H9 (cell line): ENCODE measurements at regions not wholly inside any gene's neighbourhood (a gene's known extent, or its start where the extent isn't known, plus 50 kb on each side); places are given as distances from the start of the nearest gene placed in this dataset.
"Not testable (repeated sequence)": the region's sequence is repeated elsewhere in the genome, so short reads cannot be mapped to it uniquely, and the experiment has no call there.

Experiments
- DNase-seq: peaks from one replicate; pipeline ENCODE4 v3.0.0-alpha.2; 2017
- H2AFZ ChIP-seq: one replicate; pipeline ENCODE4 v1.6.1; 2013; ENCODE audit warnings: mild to moderate bottlenecking, low read length, control low read depth, moderate library complexity
- H2AK5ac ChIP-seq: 2 replicates; pipeline ENCODE4 v1.6.1; 2013; ENCODE audit warnings: low read length, control low read depth, mixed read lengths; ENCODE audit not compliant: insufficient read length
- H2BK120ac ChIP-seq: one replicate; pipeline ENCODE4 v1.6.1; 2013; ENCODE audit warnings: low read depth, mild to moderate bottlenecking, low read length, control low read depth, inconsistent platforms; ENCODE audit not compliant: poor library complexity, severe bottlenecking
- H2BK12ac ChIP-seq: 2 replicates; pipeline ENCODE4 v1.6.1; 2013; ENCODE audit warnings: low read length, control low read depth, mixed read lengths, low read depth; ENCODE audit not compliant: insufficient read length
- H2BK15ac ChIP-seq: 2 replicates; pipeline ENCODE4 v1.6.1; 2013; ENCODE audit warnings: low read depth, low read length, control low read depth
- H2BK20ac ChIP-seq: one replicate; pipeline ENCODE4 v1.6.1; 2013; ENCODE audit warnings: low read depth, mild to moderate bottlenecking, low read length, control low read depth, inconsistent platforms; ENCODE audit not compliant: poor library complexity, severe bottlenecking
- H2BK5ac ChIP-seq: 2 replicates; pipeline ENCODE4 v1.6.1; 2013; ENCODE audit warnings: low read length, control low read depth, mixed read lengths; ENCODE audit not compliant: insufficient read length
- H3K14ac ChIP-seq: 2 replicates; pipeline ENCODE4 v1.6.1; 2013; ENCODE audit warnings: low read length, control low read depth; ENCODE audit not compliant: insufficient read depth
- H3K18ac ChIP-seq: 2 replicates; pipeline ENCODE4 v1.6.1; 2013; ENCODE audit warnings: low read depth, mild to moderate bottlenecking, mixed read lengths, low read length, control low read depth; ENCODE audit not compliant: insufficient read length
- H3K23ac ChIP-seq: 2 replicates; pipeline ENCODE4 v1.6.1; 2013; ENCODE audit warnings: low read length, control low read depth, mixed read lengths, low read depth; ENCODE audit not compliant: insufficient read length
- H3K23me2 ChIP-seq: 2 replicates; pipeline ENCODE4 v1.6.1; 2013; ENCODE audit warnings: low read depth, mild to moderate bottlenecking, mixed read lengths, low read length, control low read depth; ENCODE audit not compliant: insufficient read length, poor library complexity, severe bottlenecking
- H3K27ac ChIP-seq: 2 replicates; pipeline ENCODE4 v1.5.1; 2013; ENCODE audit warnings: low read length, control low read depth, mixed read lengths, low read depth; ENCODE audit not compliant: insufficient read length
- H3K27me3 ChIP-seq: 2 replicates; pipeline ENCODE4 v1.6.1; 2013; ENCODE audit warnings: low read length, control low read depth, inconsistent platforms; ENCODE audit not compliant: insufficient read depth
- H3K4ac ChIP-seq: 2 replicates; pipeline ENCODE4 v1.6.1; 2013; ENCODE audit warnings: low read depth, mild to moderate bottlenecking, control low read depth, inconsistent platforms, low read length, moderate library complexity
- H3K4me1 ChIP-seq: 2 replicates; pipeline ENCODE4 v1.6.1; 2013; ENCODE audit warnings: low read length, control low read depth, inconsistent platforms; ENCODE audit not compliant: insufficient read depth
- H3K4me2 ChIP-seq: 2 replicates; pipeline ENCODE4 v1.6.1; 2013; ENCODE audit warnings: low read length, control low read depth, mixed read lengths; ENCODE audit not compliant: insufficient read length, insufficient read depth
- H3K56ac ChIP-seq: 2 replicates; pipeline ENCODE4 v1.6.1; 2013; ENCODE audit warnings: low read depth, mild to moderate bottlenecking, mixed read lengths, low read length, control low read depth; ENCODE audit not compliant: insufficient read length
- H3K79me1 ChIP-seq: 2 replicates; pipeline ENCODE4 v1.6.1; 2013; ENCODE audit warnings: low read depth, mild to moderate bottlenecking, moderate library complexity, low read length, control low read depth, inconsistent platforms; ENCODE audit not compliant: insufficient read depth, poor library complexity, severe bottlenecking
- H3K79me2 ChIP-seq: 2 replicates; pipeline ENCODE4 v1.6.1; 2013; ENCODE audit warnings: low read length, control low read depth, inconsistent platforms; ENCODE audit not compliant: insufficient read depth
- H3K9ac ChIP-seq: 2 replicates; pipeline ENCODE4 v1.6.1; 2013; ENCODE audit warnings: low read length, control low read depth, mixed read lengths; ENCODE audit not compliant: insufficient read length; ENCODE audit errors: extremely low read depth
- H3K9me3 ChIP-seq: one replicate; pipeline ENCODE4 v1.6.1; 2013; ENCODE audit warnings: low read depth, low read length, inconsistent platforms; ENCODE audit not compliant: control insufficient read depth
- H3T11ph ChIP-seq: one replicate; pipeline ENCODE4 v1.6.1; 2013; ENCODE audit warnings: mild to moderate bottlenecking, low read length, control low read depth, inconsistent platforms
- H4K20me1 ChIP-seq: one replicate; pipeline ENCODE4 v1.6.1; 2013; ENCODE audit not compliant: control insufficient read depth, insufficient read length, insufficient read depth
- H4K5ac ChIP-seq: 2 replicates; pipeline ENCODE4 v1.6.1; 2013; ENCODE audit warnings: low read depth, mild to moderate bottlenecking, mixed read lengths, low read length, control low read depth; ENCODE audit not compliant: insufficient read length
- H4K8ac ChIP-seq: replicated peaks from 2 replicates; pipeline ENCODE4 v1.6.1; 2013; ENCODE audit warnings: low read length, control low read depth, mixed read lengths, low read depth; ENCODE audit not compliant: insufficient read length
- H4K91ac ChIP-seq: 2 replicates; pipeline ENCODE4 v1.6.1; 2013; ENCODE audit warnings: low read depth, mild to moderate bottlenecking, moderate library complexity, mixed read lengths, low read length, control low read depth; ENCODE audit not compliant: insufficient read length
- H3K27ac Mint-ChIP-seq, 3 experiments: 2 replicates in 2 of 3; 3 replicates in 1 of 3; pipeline ENCODE4 v1.8.0; 2020 to 2021; ENCODE audit warnings: mixed read lengths in 3 of 3, mild to moderate bottlenecking in 1 of 3, moderate library complexity in 1 of 3
- H3K27me3 Mint-ChIP-seq: 2 replicates; pipeline ENCODE4 v1.8.0; 2021; ENCODE audit warnings: low read depth, mild to moderate bottlenecking, moderate library complexity, mixed read lengths
- H3K36me3 Mint-ChIP-seq, 3 experiments: 2 replicates in 2 of 3; 3 replicates in 1 of 3; pipeline ENCODE4 v1.8.0; 2020 to 2021; ENCODE audit warnings: low read depth in 3 of 3, mixed read lengths in 3 of 3; ENCODE audit not compliant: insufficient read depth in 1 of 3
- H3K4me1 Mint-ChIP-seq, 2 experiments: 2 replicates each; pipeline ENCODE4 v1.8.0; 2020; ENCODE audit warnings: mixed read lengths in 2 of 2
- H3K4me3 Mint-ChIP-seq, 2 experiments: 2 replicates in 1 of 2; 3 replicates in 1 of 2; pipeline ENCODE4 v1.8.0; 2020 to 2021; ENCODE audit warnings: mild to moderate bottlenecking in 2 of 2, mixed read lengths in 2 of 2, moderate library complexity in 1 of 2
- H3K9me3 Mint-ChIP-seq, 2 experiments: 2 replicates in 1 of 2; 3 replicates in 1 of 2; pipeline ENCODE4 v1.8.0; 2020; ENCODE audit warnings: mild to moderate bottlenecking in 2 of 2, mixed read lengths in 2 of 2, moderate library complexity in 1 of 2
- WGBS: extraction: QIAGEN DNeasy Blood & Tissue Kit; methylation state at CpG from one replicate; pipeline ENCODE4 v1.1.7; 2013; ENCODE audit warnings: missing lambda C conversion rate, low lambda C conversion rate, mixed read lengths; ENCODE audit not compliant: insufficient read length; ENCODE audit errors: extremely low coverage; 5-methylcytosine and 5-hydroxymethylcytosine counted together
- TF ChIP-seq, protein P1 (sequence below): fragments of 200-600 bp; sonication (generic); conservative IDR thresholded peaks from 3 replicates; pipeline ENCODE4 v1.8.0; 2021; ENCODE audit warnings: antibody characterized with exemption, mild to moderate bottlenecking

GRCh38 chr18:78507217-78507616 lies 472.4 kb upstream of the SALL3 start:
- no peak overlapping the region for H4K8ac ChIP-seq
- H4K91ac ChIP-seq = no peak overlapping the region
- H3K79me1 ChIP-seq = no peaks in the 10 kb centered on the region
- H3T11ph ChIP-seq = no peak overlapping the region
- H3K56ac ChIP-seq = no peak overlapping the region
- no peak overlapping the region for H2BK15ac ChIP-seq
- H3K27me3 ChIP-seq = 0 out of 2 replicates have a peak, but pooled peaks cover 4% of the 10 kb centered on the region
- H2BK5ac ChIP-seq = no peak overlapping the region
- H3K4ac ChIP-seq = no peak overlapping the region
- H3K4me3 Mint-ChIP-seq = no peak overlapping the region
- H3K27me3 Mint-ChIP-seq = peaks cover 35% of the 10 kb centered on the region
- no peak overlapping the region for H2AK5ac ChIP-seq
- no peak overlapping the region for H3K23ac ChIP-seq
- H3K4me2 ChIP-seq = no peak overlapping the region
- peaks cover 3% of the 10 kb centered on the region for H4K20me1 ChIP-seq
- TF ChIP-seq, protein P1, sequence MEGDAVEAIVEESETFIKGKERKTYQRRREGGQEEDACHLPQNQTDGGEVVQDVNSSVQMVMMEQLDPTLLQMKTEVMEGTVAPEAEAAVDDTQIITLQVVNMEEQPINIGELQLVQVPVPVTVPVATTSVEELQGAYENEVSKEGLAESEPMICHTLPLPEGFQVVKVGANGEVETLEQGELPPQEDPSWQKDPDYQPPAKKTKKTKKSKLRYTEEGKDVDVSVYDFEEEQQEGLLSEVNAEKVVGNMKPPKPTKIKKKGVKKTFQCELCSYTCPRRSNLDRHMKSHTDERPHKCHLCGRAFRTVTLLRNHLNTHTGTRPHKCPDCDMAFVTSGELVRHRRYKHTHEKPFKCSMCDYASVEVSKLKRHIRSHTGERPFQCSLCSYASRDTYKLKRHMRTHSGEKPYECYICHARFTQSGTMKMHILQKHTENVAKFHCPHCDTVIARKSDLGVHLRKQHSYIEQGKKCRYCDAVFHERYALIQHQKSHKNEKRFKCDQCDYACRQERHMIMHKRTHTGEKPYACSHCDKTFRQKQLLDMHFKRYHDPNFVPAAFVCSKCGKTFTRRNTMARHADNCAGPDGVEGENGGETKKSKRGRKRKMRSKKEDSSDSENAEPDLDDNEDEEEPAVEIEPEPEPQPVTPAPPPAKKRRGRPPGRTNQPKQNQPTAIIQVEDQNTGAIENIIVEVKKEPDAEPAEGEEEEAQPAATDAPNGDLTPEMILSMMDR = no peak
- no peaks in the 10 kb centered on the region for H3K79me2 ChIP-seq
- H3K27ac Mint-ChIP-seq = peak overlapping the region in 1 of 3 experiments; percentile 84; a peak in 1 of 7 replicates
- no peak overlapping the region for H4K5ac ChIP-seq
- peaks cover 11 to 13% of the 10 kb centered on the region in 2 experiments for H3K4me1 Mint-ChIP-seq
- no peak overlapping the region for H2AFZ ChIP-seq
- no peaks in the 10 kb centered on the region for H3K23me2 ChIP-seq
- H2BK20ac ChIP-seq = no peak overlapping the region
- WGBS = no CpG with 5 or more reads among the region's 12 CpGs
- no peak overlapping the region for H3K27ac ChIP-seq
- peaks cover 0 to 6% of the 10 kb centered on the region in 2 experiments for H3K9me3 Mint-ChIP-seq
- no peaks in the 10 kb centered on the region for H3K9me3 ChIP-seq
- H3K9ac ChIP-seq = no peak overlapping the region
- H3K18ac ChIP-seq = no peak overlapping the region
- no peak overlapping the region for H3K14ac ChIP-seq
- H2BK120ac ChIP-seq = no peak overlapping the region
- H3K36me3 Mint-ChIP-seq = no peaks in the 10 kb centered on the region; a peak in 2 of 7 replicates
- no peak for DNase-seq
- no peak overlapping the region for H2BK12ac ChIP-seq
- H3K4me1 ChIP-seq = no peaks in the 10 kb centered on the region

DNA sequence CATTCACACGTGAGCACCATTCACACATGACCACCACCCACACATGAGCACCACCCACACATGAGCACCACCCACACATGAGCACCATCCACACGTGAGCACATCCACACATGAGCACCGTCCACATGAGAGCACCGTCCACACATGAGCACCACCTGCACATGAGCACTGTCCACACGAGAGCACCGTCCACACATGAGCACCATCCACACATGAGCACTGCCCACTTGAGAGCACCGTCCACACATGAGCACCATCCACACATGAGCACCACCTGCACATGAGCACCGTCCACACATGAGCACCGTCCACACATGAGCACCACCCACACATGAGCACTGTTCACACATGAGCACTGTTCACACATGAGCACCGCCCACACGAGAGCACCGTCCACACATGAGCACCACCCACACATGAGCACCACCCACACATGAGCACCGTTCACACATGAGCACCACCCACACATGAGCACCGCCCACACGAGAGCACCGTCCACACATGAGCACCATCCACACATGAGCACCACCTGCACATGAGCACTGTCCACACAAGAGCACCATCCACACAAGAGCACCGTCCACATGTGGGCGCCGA lies 471.3 kb upstream of the SALL3 start:
- WGBS = no CpG with 5 or more reads among the region's 19 CpGs
- H2BK12ac ChIP-seq, H3K4me3 Mint-ChIP-seq: not testable (repeated sequence)

More for the DNA sequence above, 471.3 kb upstream of the SALL3 start:
- not testable (repeated sequence) for H2BK15ac ChIP-seq, H3K23ac ChIP-seq, H3K4me1 ChIP-seq, H3K79me1 ChIP-seq, H4K20me1 ChIP-seq, H3K9me3 Mint-ChIP-seq, H2BK120ac ChIP-seq, H2AK5ac ChIP-seq, H3K9ac ChIP-seq, DNase-seq, H3K56ac ChIP-seq, H3K36me3 Mint-ChIP-seq, H3K23me2 ChIP-seq, H2AFZ ChIP-seq, H2BK5ac ChIP-seq, H3K4ac ChIP-seq, H4K91ac ChIP-seq, H3K9me3 ChIP-seq, H3K4me2 ChIP-seq, H4K8ac ChIP-seq, H3K18ac ChIP-seq, H3T11ph ChIP-seq, H3K14ac ChIP-seq, H2BK20ac ChIP-seq, H3K27me3 ChIP-seq, H3K27ac ChIP-seq, H3K79me2 ChIP-seq
- Mint-ChIP-seq H3K27ac (peak overlapping the region in 1 of 3 experiments; percentile 56; a peak in 2 of 7 replicates), H3K27me3 (peaks cover 31% of the 10 kb centered on the region), H3K4me1 (peaks cover 11 to 13% of the 10 kb centered on the region in 2 experiments)
- peak overlapping the region; percentile 14 for H4K5ac ChIP-seq
